C1 segment of cervical spinal cord (tissue), 14 donors: ENCODE measurements at regions not wholly inside any gene's neighbourhood (a gene's known extent, or its start where the extent isn't known, plus 50 kb on each side); places are given as distances from the start of the nearest gene placed in this dataset.
A peak's percentile ranks its signal among the peaks of the same experiment; 100 is the strongest.

Experiments used
- DNase-seq, 14 donors: peaks; one replicate each; lab custom pipeline; 2025; lab: John Stamatoyannopoulos, UW

GRCh38 chr6:92644104-92644791 is 775.1 kb downstream of the EPHA7 start:
- DNase-seq = peak in 2 of 14 donors; percentile 1 to 35

GRCh38 chr6:92635553-92636153 is 783.7 kb downstream of the EPHA7 start:
- DNase-seq = no peak

- DNase-seq = no peak
These were observed 784.8 kb downstream of the EPHA7 start for GRCh38 chr6:92634561-92634960.

- no peak for DNase-seq
These were observed 795.9 kb downstream of the EPHA7 start for GRCh38 chr6:92623431-92623830.

- DNase-seq = no peak
These were observed 801.6 kb downstream of the EPHA7 start for GRCh38 chr6:92617721-92618120.

- DNase-seq = no peak
These were observed 810.6 kb downstream of the EPHA7 start for GRCh38 chr6:92608751-92609150.

GRCh38 chr6:92593201-92593600 is 826.2 kb downstream of the EPHA7 start:
- DNase-seq = no peak

- no peak for DNase-seq
These were observed 829.4 kb downstream of the EPHA7 start for GRCh38 chr6:92589996-92590395.

- DNase-seq = no peak
These were observed 831.2 kb downstream of the EPHA7 start for GRCh38 chr6:92588148-92588547.

GRCh38 chr6:92587525-92587924 is 831.8 kb downstream of the EPHA7 start:
- no peak for DNase-seq

GRCh38 chr6:92586236-92586977 is 833.0 kb downstream of the EPHA7 start:
- no peak for DNase-seq

- no peak for DNase-seq
These were observed 837.1 kb downstream of the EPHA7 start for GRCh38 chr6:92582211-92582610.

- DNase-seq = no peak
These were observed 842.2 kb downstream of the EPHA7 start for GRCh38 chr6:92577077-92577719.

GRCh38 chr6:92568541-92568940 is 850.8 kb downstream of the EPHA7 start:
- DNase-seq = no peak

GRCh38 chr6:92566632-92567031 is 852.7 kb downstream of the EPHA7 start:
- DNase-seq = no peak

GRCh38 chr6:92564376-92564775 is 855.0 kb downstream of the EPHA7 start:
- DNase-seq = no peak

- peak in 3 of 14 donors; percentile 2 to 12 (median 4) for DNase-seq
These were observed 859.7 kb downstream of the EPHA7 start for GRCh38 chr6:92559611-92560010.

- no peak for DNase-seq
These were observed 860.4 kb downstream of the EPHA7 start for GRCh38 chr6:92559003-92559402.

GRCh38 chr6:92550501-92550900 is 868.9 kb downstream of the EPHA7 start:
- no peak for DNase-seq

- no peak for DNase-seq
These were observed 873.5 kb downstream of the EPHA7 start for GRCh38 chr6:92545861-92546260.

GRCh38 chr6:92541448-92542060 is 877.8 kb downstream of the EPHA7 start:
- DNase-seq = no peak

- no peak for DNase-seq
These were observed 880.4 kb downstream of the EPHA7 start for GRCh38 chr6:92538926-92539325.
